ENCODE measurements at regions not wholly inside any gene's neighbourhood (a gene's known extent, or its start where the extent isn't known, plus 50 kb on each side); places are given as distances from the start of the nearest gene placed in this dataset.

DNA sequence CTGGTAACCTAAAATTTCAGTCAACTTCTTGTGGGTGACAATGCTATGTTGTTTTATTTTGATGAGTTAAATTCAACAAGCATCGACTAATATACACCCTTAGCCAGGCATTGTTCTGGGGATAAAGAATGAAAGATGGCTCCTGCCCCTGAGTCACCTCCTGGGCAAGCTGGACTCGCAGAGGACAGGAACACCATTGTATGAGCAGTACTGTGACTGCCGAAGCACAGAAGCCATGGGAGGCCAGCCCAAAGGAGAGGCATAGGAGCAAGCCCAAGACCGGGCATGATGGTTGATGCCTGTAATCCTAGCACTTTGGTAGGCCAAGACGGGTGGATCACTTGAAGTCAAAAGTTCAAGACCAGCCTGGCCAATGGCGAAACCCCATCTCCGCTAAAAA is 555.2 kb downstream of the OMA1 start:
- no peak for TF ChIP-seq CTCF (IDR thresholded peaks at IDR 0.05)
- no peak for TF ChIP-seq POLR2A (IDR thresholded peaks at IDR 0.05)
- intact Hi-C loops (cut with DNase I), result no loop called here
- Histone ChIP-seq H3K4me3 (no peak overlapping the region), H3K9me3 (no peaks in the 10 kb centered on the region), H3K36me3 (no peaks in the 10 kb centered on the region), H3K27me3 (no peaks in the 10 kb centered on the region), H3K4me1 (no peaks in the 10 kb centered on the region), H3K27ac (no peak overlapping the region)
- no peak for ATAC-seq
- no peak for DNase-seq
- WGBS (ENCODE audit: insufficient coverage, low coverage, low lambda C conversion rate, missing lambda C conversion rate), result 70% methylated on average over 3 of the region's 7 CpGs

GRCh38 chr1:57989877-57990276 is 556.6 kb downstream of the OMA1 start:
- H3K4me1 ChIP-seq, result no peaks in the 10 kb centered on the region
- H3K27ac ChIP-seq, result no peak overlapping the region
- TF ChIP-seq POLR2A (IDR thresholded peaks at IDR 0.05) (no peak), CTCF (IDR thresholded peaks at IDR 0.05) (no peak)
- H3K36me3 ChIP-seq, result no peaks in the 10 kb centered on the region
- WGBS (ENCODE audit: insufficient coverage, low coverage, low lambda C conversion rate, missing lambda C conversion rate), result 88% methylated on average over 1 of the region's 1 CpG
- no peaks in the 10 kb centered on the region for H3K9me3 ChIP-seq
- no peak for DNase-seq
- H3K27me3 ChIP-seq, result no peaks in the 10 kb centered on the region
- no peak overlapping the region for H3K4me3 ChIP-seq
- ATAC-seq, result no peak
- intact Hi-C loops (cut with DNase I), result no loop called here

- no peak for DNase-seq
- Histone ChIP-seq H3K4me1 (no peaks in the 10 kb centered on the region), H3K36me3 (no peaks in the 10 kb centered on the region), H3K27ac (no peak overlapping the region), H3K27me3 (no peaks in the 10 kb centered on the region), H3K9me3 (no peaks in the 10 kb centered on the region), H3K4me3 (no peak overlapping the region)
- intact Hi-C loops (cut with DNase I), result no loop called here
- no peak for TF ChIP-seq POLR2A (IDR thresholded peaks at IDR 0.05)
- TF ChIP-seq CTCF (IDR thresholded peaks at IDR 0.05), result no peak
- WGBS (ENCODE audit: insufficient coverage, low coverage, low lambda C conversion rate, missing lambda C conversion rate), result 47% methylated on average over 3 of the region's 4 CpGs
- no peak for ATAC-seq
These were observed 559.0 kb downstream of the OMA1 start for GRCh38 chr1:57987523-57987922.

DNA sequence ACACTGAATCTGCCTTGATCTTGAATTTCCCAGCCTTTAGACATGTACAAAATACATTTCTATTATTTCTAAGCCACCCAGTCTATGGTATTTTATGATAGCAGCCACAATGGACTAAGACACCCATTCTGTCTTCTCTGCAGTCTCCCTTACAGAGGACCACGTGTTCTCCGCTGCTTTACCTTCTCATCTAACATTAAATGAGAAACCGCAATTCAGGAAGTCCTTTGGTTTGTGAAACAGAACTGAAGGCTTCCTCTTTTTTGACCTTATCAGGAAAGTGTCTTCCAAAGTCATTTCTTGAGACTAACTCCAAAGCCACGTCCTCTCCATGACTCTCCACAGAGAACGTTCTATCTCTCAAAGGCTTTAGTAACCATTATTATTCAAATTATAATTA is 560.1 kb downstream of the OMA1 start:
- ATAC-seq, result no peak

More for the DNA sequence above, 560.1 kb downstream of the OMA1 start:
- no peaks in the 10 kb centered on the region for H3K27me3 ChIP-seq
- H3K27ac ChIP-seq, result no peak overlapping the region
- DNase-seq, result no peak
- no peaks in the 10 kb centered on the region for H3K36me3 ChIP-seq
- 43% methylated on average over 5 of the region's 5 CpGs for WGBS (ENCODE audit: insufficient coverage, low coverage, low lambda C conversion rate, missing lambda C conversion rate)
- H3K4me3 ChIP-seq, result no peak overlapping the region
- H3K4me1 ChIP-seq, result no peaks in the 10 kb centered on the region
- TF ChIP-seq POLR2A (IDR thresholded peaks at IDR 0.05) (no peak), CTCF (IDR thresholded peaks at IDR 0.05) (no peak)
- H3K9me3 ChIP-seq, result no peaks in the 10 kb centered on the region
- intact Hi-C loops (cut with DNase I), result no loop called here
